HG03097 (cell line): ENCODE measurements at regions not wholly inside any gene's neighbourhood (a gene's known extent, or its start where the extent isn't known, plus 50 kb on each side); places are given as distances from the start of the nearest gene placed in this dataset.
"Not testable (repeated sequence)": the region's sequence is repeated elsewhere in the genome, so short reads cannot be mapped to it uniquely, and the experiment has no call there.

Experiments used
- ATAC-seq: cut with Tn5 transposase; IDR thresholded peaks from one replicate; pipeline ENCODE4 v1.9.1; 2021; ENCODE audit not compliant: unreplicated experiment, low FRiP score

DNA sequence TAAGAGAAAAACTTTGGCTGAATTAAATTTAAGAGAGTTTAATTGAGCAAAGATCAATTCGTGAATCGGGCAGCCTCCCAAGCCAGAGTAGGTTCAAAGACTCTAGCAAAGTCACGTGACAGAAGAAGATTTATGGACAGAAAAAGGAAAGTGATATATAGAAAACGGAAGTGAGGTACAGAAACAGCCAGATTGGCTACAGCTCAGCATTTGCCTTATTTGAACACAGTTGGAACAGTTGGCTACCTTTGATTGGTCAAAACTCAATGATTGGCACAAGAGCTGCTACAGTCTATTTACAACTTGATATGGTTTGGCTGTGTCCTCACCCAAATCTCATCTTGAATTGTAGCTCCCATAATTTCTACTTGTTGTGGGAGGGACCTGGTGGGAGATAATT is 102.6 kb downstream of the PLG start:
- ATAC-seq: no peak

- no peak for ATAC-seq
These were observed 106.2 kb downstream of the PLG start for GRCh38 chr6:160808263-160808662.

DNA sequence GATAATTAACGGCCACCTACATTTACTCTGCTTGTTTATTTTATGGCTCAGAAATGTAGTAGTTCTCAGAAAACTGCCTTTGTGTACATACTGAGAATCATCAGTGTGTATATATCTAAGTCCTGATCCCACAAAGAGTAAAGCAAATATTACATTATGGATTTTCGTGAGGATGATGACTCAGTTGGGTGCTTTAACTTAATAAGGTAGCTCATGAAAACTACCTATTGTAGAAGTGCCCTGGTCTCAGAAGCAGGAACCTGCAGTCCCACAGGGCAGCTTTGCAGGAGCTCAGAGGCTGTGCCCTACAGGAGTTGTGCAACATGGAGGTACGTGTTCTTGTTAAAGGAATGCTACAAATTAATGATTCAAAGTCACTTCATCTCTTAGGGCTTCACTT is 108.2 kb downstream of the PLG start:
- ATAC-seq: no peak

- no peak for ATAC-seq
These were observed 110.1 kb downstream of the PLG start for GRCh38 chr6:160812097-160812496.

DNA sequence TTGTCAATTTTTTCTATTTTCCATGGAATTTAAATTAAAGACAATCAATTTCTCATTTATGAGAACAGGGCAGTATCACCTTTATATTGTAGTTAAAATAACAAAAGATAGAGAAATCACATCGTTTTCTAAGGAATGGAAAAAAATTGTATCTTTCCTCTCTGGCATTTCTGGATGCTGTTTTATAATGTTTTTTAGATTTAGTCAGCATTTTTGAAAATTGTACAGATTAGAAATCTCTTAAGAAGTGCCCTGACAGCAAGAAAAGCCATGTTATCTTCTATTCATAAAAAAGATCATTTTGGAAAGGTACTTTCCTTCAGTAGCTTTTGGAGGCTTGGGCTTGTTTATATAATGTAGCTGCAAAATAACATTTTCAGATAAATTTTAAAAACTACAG is 116.9 kb downstream of the PLG start:
- no peak for ATAC-seq

- not testable (repeated sequence) for ATAC-seq
These were observed 118.6 kb downstream of the PLG start for GRCh38 chr6:160820661-160821060.

- ATAC-seq: no peak
These were observed 129.7 kb downstream of the PLG start for GRCh38 chr6:160831739-160832138.

- ATAC-seq: no peak
These were observed 130.4 kb downstream of the PLG start for GRCh38 chr6:160832422-160832821.

DNA sequence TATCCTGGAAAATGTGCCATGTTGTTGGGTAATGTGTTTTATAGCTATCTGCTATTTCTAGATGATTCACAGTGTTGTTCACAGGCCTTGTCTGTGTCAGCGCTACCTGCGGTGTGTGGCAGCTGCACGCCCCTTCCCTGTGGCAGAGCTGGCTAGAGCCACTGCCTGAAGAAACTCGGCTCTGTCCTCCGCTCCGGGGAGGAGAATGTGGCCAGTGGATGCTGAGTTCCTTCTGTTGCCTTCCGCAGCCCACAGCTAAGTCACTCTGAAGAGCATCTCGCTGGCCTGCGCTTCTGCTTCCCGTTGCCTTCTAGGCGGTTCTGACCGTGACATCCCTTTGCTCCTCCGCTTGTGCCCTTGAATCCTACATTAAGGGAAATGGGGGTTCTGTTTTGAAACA is 135.1 kb downstream of the PLG start:
- no peak for ATAC-seq

- no peak for ATAC-seq
These were observed 140.5 kb upstream of the MAP3K4 start for GRCh38 chr6:160851031-160851430.

DNA sequence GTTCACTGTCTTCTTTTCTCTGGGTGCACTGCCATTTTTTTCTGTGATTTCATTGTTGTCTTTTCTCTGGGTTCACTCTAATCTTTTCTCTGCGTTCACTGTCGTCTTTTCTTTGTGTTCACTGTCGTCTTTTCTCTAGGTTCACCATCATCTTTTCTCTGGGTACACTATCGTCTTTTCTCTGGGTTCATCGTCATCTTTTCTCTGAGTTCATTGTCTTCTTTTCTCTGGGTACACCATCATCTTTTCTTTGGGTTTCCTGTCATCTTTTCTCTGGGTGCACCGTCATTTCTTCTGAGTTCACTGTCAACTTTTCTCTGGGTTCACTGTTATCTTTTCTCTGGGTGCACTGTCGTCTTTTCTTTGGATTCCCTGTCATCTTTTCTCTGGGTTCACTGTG is 137.6 kb upstream of the MAP3K4 start:
- no peak for ATAC-seq

GRCh38 chr6:160858886-160859285 is 132.7 kb upstream of the MAP3K4 start:
- ATAC-seq: no peak

GRCh38 chr6:160859822-160860221 is 131.7 kb upstream of the MAP3K4 start:
- ATAC-seq: no peak

- no peak for ATAC-seq
These were observed 129.7 kb upstream of the MAP3K4 start for GRCh38 chr6:160861824-160862223.

DNA sequence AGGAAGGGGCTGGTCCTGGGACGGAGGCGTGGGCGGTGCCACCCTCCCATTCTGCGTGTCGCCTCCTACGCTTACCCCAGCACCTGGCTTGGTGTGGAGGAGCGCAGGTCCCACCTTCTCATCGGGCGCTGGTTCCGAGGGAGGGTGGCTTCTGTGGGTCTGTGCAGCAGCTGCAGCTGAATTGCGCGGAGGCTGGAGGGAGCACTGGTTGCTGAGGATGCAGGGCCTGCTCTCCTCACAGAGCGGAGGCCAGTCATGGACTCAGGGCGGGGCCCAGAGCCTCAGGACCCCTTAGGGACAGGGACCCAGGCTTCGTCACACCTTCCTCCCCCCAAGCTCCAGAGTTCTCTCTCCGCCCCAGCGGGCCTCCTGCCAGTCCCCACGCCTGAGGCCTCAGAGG is 127.8 kb upstream of the MAP3K4 start:
- no peak for ATAC-seq

DNA sequence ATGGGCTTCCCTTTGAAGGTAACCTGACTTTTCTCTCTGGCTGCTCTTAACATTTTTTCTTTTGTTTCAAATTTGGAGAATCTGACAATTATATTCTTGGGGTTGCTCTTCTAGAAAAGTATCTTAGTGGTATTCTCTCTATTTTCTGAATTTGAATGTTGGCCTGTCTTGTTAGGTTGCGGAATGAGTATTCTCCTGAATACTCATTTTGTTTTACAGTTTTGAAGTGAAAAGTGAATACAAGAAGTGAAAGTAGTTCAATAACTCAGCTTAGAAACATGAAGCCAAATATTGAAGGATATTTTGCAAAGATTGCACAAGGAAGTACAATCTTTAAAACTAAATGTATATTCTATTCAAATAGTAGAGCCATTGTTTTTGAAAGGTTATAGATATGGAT is 120.2 kb upstream of the MAP3K4 start:
- no peak for ATAC-seq

GRCh38 chr6:160881148-160881808 is 110.3 kb upstream of the MAP3K4 start:
- no peak for ATAC-seq

DNA sequence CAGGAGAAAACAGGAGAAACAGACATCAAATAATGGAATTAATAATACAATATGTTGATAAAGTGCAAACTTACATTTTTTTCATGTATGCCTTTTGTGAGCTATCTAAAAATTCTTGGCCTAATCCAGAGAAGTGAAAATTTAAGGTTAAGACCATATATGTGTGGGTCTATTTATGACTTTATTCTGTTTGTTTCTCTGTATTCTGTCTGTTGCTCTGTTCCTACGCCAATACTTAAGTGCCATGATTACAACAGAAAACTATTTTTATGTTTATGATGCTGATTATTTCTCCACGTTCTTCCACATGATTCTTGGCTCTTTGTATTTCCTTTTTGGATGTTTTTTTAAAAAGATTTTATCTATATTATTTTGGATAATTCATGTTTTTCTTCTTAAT is 109.6 kb upstream of the MAP3K4 start:
- ATAC-seq: no peak

GRCh38 chr6:160882791-160883279 is 108.7 kb upstream of the MAP3K4 start:
- ATAC-seq: no peak

DNA sequence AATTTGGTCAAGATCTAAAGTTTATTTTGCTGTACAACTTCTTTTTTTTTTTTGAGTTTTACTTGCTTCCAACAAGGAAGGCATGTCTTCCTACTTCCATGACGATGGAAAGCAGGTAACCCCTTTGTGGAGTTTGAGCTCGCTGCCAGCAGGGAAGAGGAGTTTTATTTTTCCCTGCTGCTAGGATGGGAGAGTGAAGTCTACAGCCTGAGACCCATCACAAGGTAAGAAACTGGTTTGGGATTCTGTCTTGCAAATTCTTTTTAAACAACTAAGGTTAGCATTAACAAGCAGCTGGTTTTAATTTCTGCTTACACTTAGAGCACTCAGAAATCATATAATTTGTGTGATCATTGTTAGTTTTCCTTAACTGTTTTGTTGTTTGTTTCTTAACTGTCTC is 108.0 kb upstream of the MAP3K4 start:
- ATAC-seq: no peak

DNA sequence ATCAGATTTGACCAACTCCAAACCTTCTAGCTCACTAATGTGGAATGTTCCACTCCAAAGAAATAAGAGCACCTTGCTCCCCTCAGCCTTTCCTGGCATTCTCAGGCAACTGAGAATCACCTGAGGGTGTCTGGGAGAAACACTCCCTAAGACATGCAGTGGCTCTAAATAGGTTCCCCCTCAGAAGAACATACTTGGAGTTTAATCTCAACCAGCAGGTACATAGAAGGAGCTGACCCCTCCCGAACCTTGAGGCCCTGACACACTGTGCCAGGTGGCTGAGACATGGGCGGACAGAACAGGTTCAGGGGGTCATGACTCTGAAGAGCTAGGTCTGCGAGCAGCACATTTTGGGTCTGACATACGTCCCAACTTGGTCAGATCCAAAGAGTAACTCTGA is 107.6 kb upstream of the MAP3K4 start:
- ATAC-seq: no peak

GRCh38 chr6:160889148-160889547 is 102.4 kb upstream of the MAP3K4 start:
- not testable (repeated sequence) for ATAC-seq

- no peak for ATAC-seq
These were observed 99.9 kb upstream of the MAP3K4 start for GRCh38 chr6:160891690-160892089.
